ENCODE measurements at regions not wholly inside any gene's neighbourhood (a gene's known extent, or its start where the extent isn't known, plus 50 kb on each side); places are given as distances from the start of the nearest gene placed in this dataset.

DNA sequence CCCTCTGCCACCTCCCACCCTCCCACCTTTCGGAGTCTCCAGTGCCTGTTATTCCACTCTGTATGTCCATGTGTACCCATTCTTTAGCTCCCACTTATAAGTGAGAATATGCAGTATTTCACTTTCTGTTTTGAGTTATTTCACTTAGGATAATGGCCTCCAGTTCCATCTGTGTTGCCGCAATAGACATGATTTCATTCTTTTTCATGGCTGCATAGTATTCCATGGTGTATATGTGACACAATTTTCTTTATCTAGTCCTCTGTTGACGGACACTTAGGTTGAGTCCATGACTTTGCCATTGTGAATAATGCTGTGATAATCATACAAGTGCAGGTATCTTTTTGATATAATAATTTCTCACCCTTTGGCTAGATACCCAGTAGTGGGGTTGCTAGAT, 91.0 kb upstream of the UBE3A start:
- CTCF ChIA-PET (ENCODE audit: partially characterized antibody) = interaction anchor here (0.9 kb wide), 1 partner anchor 20 kb away, joined by 3 read pairs; no protein-coding TSS in a partner anchor
- 88% methylated on average over 3 of the region's 3 CpGs; no CpG with 5 or more reads in 1 of the 2 experiments for WGBS, 2 experiments (ENCODE audit: extremely low coverage in 1 of 2, insufficient coverage in 1 of 2, insufficient read length in 1 of 2, insufficient replicate concordance in 2 of 2, low coverage in 1 of 2, low lambda C conversion rate in 2 of 2, missing lambda C conversion rate in 1 of 2)

More for the DNA sequence above, 91.0 kb upstream of the UBE3A start:
- Histone ChIP-seq H3K79me1 (ENCODE audit: low read depth, low read length) (no peaks in the 10 kb centered on the region), H2BK12ac (ENCODE audit: low read depth, low read length) (no peak overlapping the region), H3K4ac (replicated peaks; ENCODE audit: insufficient read length, low read depth, low read length) (no peak overlapping the region), H3K18ac (ENCODE audit: extremely low read depth, low read length) (no peak overlapping the region), H3K23me2 (ENCODE audit: low read depth, low read length) (peaks cover 3% of the 10 kb centered on the region; the same call in 1 of the 2 replicates), H2BK120ac (replicated peaks; ENCODE audit: low read depth, low read length) (no peak overlapping the region), H3K27ac (ENCODE audit: low read depth, low read length) (no peak overlapping the region), H2BK15ac (ENCODE audit: low read length) (no peak overlapping the region), H3K9me3 (ENCODE audit: insufficient read depth in 2 of 2, low read depth in 1 of 2, low read length in 1 of 2) (no peaks in the 10 kb centered on the region; a peak in 1 of 4 replicates), H3K4me3 (ENCODE audit: extremely low read depth in 1 of 4, insufficient read depth in 2 of 4, low read depth in 3 of 4, low read length in 4 of 4) (no peak overlapping the region), H3K4me1 (replicated peaks in 1 of 4; ENCODE audit: control insufficient read depth in 3 of 4, insufficient read depth in 4 of 4, low read length in 3 of 4) (peaks cover 0 to 6% (median 4%) of the 10 kb centered on the region in 4 experiments; a peak in 4 of 7 replicates), H3K56ac (replicated peaks; ENCODE audit: insufficient read length, low read depth, low read length) (no peak overlapping the region), H3K4me2 (ENCODE audit: insufficient read depth in 1 of 2, low read depth in 2 of 2, low read length in 2 of 2) (no peak overlapping the region), H4K20me1 (replicated peaks in 1 of 2; ENCODE audit: control insufficient read depth in 1 of 2, insufficient read depth in 2 of 2, low read length in 2 of 2) (no peaks in the 10 kb centered on the region), H4K91ac (replicated peaks; ENCODE audit: insufficient read length, low read length) (no peak overlapping the region), H2AFZ (ENCODE audit: low read length) (no peak overlapping the region), H3K9ac (replicated peaks in 1 of 4; ENCODE audit: extremely low read depth in 1 of 4, low read depth in 3 of 4, low read length in 3 of 4) (no peak overlapping the region), H2BK20ac (ENCODE audit: low read length) (no peak overlapping the region), H2BK5ac (ENCODE audit: low read depth, low read length) (no peak overlapping the region), H3K23ac (ENCODE audit: insufficient read length) (no peak overlapping the region), H3K14ac (ENCODE audit: insufficient read length) (no peak overlapping the region), H2AK5ac (ENCODE audit: low read depth, low read length) (no peak overlapping the region), H3K27me3 (replicated peaks in 1 of 4; ENCODE audit: control insufficient read depth in 3 of 4, extremely low read depth in 1 of 4, insufficient read depth in 3 of 4, low read length in 3 of 4) (0 out of 7 replicates have a peak, but pooled peaks cover 0 to 2% (median 0%) of the 10 kb centered on the region in 4 experiments), H4K5ac (ENCODE audit: insufficient read length, low read depth, low read length) (no peak overlapping the region), H3K79me2 (ENCODE audit: control insufficient read depth in 1 of 2, insufficient read depth in 2 of 2, low read length in 2 of 2) (no peaks in the 10 kb centered on the region), H3K36me3 (ENCODE audit: control insufficient read depth in 2 of 4, insufficient read depth in 4 of 4, low read length in 3 of 4) (no peaks in the 10 kb centered on the region), H4K8ac (ENCODE audit: extremely low read depth, insufficient read depth, low read length) (no peak overlapping the region)
- POLR2A ChIA-PET (ENCODE audit: partially characterized antibody) = no interaction called here
- no peak for FAIRE-seq
- DNase-seq (ENCODE audit: low read depth in 1 of 2, low spot score in 2 of 2) = no peak
- peak; percentile 80; the same call in 1 of the 2 replicates for TF ChIP-seq KDM1A (IDR thresholded peaks at IDR 0.05; ENCODE audit: borderline replicate concordance, low read length)
- no peak for TF ChIP-seq HDAC2 (IDR thresholded peaks at IDR 0.05; ENCODE audit: borderline replicate concordance in 1 of 2, low read depth in 2 of 2, low read length in 2 of 2)
- no peak for TF ChIP-seq EP300 (IDR thresholded peaks at IDR 0.05; ENCODE audit: borderline replicate concordance in 1 of 2, low read depth in 2 of 2, low read length in 2 of 2)
- TF ChIP-seq RAD21 (IDR thresholded peaks at IDR 0.05 in 1 of 2, conservative IDR thresholded peaks at IDR 0.05 in 1 of 2; ENCODE audit: low read depth in 2 of 2, low read length in 2 of 2) = no peak
- TF ChIP-seq JUND (IDR thresholded peaks at IDR 0.05; ENCODE audit: low read length) = no peak
- TF ChIP-seq CHD2 (IDR thresholded peaks at IDR 0.05; ENCODE audit: low read length) = no peak
- no peak for TF ChIP-seq CBX5 (IDR thresholded peaks at IDR 0.05; ENCODE audit: low read depth, low read length)
